ENCODE measurements at regions not wholly inside any gene's neighbourhood (a gene's known extent, or its start where the extent isn't known, plus 50 kb on each side); places are given as distances from the start of the nearest gene placed in this dataset.
"Not testable (repeated sequence)": the region's sequence is repeated elsewhere in the genome, so short reads cannot be mapped to it uniquely, and the experiment has no call there.

DNA sequence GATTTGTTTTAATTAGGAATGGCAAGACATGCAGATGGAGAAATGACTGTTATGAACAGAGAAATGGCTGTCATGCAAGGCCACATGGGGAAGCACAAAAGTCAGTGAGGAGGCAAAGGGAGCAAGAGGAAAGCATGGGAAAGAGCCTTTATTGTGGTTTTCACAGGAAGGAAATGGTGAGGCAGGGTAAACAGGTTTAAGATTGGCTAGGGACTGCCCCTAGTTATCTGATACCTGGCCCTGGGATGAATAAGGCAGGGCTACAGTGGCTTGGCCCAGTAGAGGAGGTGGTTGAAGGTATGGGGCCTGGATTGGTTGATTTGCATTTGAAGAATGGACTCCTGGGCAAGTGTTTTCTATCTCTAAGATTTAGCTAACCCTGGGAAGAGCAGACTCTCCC is 168.7 kb upstream of the CNOT2 start:
- no peak for DNase-seq

DNA sequence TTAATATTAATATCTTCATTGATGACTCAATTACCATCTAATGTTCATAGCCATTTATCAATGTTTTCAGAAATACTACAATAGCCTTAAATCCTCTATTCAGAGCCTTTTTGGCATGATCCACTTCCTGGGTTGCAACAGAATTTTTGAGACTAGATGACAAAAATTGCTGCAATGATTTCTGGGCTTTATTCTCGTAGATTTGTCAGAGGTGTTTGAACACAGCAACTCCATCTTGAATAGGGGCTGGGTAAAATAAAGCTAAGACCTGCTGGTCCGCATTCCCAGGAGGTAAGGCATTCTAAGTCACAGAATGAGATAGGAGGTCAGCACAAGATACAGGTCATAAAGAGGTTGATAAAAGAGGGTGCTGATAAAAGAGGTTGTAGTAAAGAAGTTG is 165.8 kb upstream of the CNOT2 start:
- no peak for DNase-seq

DNA sequence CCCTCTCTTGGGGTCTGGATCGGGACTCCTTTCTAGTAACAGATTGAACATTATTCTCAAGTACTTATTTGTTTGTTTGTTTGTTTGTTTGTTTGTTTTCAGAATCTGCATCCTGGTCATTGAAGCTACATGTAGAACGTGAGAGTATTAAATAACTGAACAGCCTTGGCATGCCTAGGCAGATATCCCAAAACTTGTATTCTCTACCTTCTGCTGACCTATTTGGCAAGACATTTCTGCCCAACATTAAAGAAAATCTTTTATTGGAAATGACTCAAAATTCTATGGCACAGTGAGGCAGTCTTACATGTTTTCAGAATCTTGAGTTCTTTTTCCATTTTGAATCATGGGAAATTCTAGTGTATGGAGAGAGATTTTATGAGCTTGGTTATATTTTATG is 165.1 kb upstream of the CNOT2 start:
- DNase-seq = no peak

DNA sequence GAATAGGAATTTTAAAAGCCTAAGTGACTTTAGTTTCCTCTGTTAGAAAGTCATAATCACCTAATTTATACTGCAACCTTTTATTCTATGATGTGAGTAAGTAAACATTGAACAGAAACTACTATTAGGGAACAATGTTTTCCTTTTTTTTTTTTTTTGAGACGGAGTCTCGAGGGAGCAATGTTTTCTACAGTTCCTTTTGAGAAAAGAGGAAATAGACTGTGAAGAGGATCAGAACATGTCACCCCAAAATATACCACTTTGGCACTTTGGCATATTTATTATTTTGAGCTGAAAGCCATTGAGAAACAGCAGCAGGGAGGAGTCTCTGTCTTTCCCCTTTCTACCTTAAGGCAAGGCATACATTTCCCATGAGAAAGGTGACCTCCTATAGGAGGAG is 162.7 kb upstream of the CNOT2 start:
- DNase-seq = no peak

DNA sequence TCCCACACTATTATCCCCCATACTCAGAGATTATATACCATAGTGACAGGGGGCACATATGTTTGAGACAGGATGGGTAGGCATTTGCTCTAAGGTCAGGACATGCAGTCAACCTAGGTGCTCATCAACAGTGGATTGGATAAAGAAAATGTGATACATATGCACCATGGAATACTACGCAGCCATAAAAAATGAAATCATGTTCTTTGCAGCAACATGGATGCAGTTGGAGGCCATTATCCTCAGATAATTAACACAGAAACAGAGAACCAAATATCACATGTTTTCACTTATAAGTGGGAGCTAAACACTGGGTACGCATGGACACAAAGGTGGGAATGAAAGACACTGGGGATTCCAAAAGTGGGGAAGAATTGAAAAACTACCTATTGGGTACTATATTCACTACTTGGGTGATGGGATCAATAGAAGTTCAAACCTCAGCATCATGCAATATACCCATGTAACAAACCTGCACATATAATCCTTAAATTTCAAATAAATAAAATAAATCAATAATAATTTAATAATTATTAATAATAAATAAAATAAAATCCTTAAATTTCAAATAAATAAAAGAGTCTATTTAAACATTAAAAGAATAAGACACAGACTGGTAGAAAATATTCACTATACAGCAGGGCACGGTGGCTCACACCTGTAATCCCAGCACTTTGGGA is 160.1 kb upstream of the CNOT2 start:
- no peak for DNase-seq

DNA sequence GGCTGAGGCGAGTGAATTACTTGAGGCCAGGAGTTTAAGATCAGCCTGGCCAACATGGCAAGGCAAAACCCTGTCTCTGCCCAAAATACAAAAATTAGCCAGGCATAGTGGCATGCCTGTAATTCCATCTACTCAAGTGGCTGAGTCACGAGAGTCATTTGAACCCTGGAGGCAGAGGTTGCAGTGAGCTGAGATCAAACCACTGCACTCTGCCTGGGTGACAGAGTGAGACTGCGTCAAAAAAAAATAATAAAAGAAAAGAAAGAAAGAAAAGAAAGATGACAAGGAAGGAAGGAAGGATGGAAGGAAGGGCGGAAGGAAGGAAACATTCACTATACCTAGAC is 159.6 kb upstream of the CNOT2 start:
- no peak for DNase-seq

DNA sequence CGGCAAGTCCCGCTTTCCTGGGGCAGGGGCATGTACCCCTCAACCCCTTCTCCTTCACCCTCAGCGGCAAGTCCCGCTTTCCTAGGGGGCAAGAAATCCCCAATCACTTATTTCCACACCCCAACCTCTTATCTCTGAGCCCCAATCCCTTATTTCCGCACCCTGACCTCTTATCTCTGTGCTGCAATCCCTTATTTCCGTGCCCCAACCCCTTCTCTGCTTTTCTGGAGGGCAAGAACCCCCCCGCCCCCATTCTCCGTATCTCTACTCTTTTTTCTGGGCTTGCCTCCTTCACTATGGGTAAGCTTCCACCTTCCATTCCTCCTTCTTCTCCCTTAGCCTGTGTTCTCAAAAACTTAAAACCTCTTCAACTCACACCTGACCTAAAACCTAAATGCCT is 156.9 kb upstream of the CNOT2 start:
- DNase-seq = not testable (repeated sequence)

DNA sequence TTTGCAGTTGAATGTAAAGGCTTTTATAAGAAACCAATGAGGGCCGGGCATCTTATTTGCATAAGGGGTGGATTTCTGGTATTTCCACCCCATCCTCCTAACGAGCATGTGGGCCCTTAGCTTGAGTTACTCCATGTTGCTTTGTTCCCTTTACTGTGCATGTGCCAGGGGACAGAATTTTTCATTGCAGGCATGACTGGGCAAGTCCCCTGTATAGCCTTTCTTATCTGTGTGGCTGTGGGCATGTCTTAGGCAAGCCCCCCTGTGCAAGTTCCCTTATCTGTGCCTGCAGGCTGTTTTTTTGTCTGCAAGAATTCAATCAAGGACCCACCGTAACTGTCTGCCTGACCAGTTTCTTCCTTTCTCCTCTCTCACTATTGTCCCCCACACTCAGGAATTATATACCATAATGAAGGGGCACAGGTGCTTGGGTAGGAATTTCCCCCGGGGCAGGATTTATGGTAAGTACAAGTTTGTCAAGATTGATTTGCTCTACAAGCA is 152.2 kb upstream of the CNOT2 start:
- no peak for DNase-seq

DNA sequence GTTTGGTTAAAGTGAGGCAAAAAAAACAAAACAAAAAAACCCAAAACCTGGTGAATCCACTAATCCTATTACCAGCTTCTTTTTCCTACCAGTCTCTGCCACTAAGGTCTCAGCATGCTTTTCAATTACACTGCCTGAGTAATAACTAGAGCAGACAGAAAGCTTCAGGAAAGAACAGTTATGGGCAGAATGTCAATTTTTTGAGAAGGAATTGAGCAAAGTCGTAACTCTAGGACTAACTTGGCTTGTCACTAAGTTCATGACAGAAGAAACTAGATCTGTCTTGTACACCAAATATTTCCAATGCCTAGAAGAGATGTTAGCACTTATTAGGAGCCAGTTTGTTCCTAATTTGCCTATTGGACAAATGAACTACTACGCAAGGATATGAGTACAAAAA is 148.8 kb upstream of the CNOT2 start:
- DNase-seq = no peak

DNA sequence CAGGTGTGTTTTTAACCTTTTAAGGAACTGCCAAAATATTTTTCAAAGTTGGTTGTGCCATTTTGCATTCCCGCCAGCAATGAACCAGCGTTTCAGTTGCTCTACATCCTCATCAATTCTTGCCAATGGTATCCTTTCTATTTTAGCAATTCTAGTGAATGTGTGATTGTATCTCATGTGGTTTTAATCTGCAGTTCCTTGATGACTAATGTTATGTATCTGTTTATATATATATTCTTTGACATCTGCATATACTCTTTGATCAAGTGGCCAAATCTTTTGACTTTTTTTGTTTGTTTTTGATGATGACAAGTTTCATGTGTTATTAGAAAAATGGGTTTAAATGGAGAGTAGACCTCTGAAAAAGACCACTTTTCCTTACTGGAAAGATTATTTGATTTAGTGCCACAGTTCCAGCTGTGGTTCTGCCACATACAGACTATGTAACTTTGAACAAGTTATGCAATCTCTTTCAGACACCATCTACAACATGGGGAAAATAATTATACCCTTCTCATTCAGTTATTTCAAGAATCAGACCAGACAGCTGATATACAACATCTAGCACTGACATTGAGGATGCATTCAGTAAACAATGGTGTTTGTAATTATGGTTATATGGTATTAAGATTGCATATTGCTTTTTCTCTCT is 146.3 kb upstream of the CNOT2 start:
- DNase-seq = no peak

DNA sequence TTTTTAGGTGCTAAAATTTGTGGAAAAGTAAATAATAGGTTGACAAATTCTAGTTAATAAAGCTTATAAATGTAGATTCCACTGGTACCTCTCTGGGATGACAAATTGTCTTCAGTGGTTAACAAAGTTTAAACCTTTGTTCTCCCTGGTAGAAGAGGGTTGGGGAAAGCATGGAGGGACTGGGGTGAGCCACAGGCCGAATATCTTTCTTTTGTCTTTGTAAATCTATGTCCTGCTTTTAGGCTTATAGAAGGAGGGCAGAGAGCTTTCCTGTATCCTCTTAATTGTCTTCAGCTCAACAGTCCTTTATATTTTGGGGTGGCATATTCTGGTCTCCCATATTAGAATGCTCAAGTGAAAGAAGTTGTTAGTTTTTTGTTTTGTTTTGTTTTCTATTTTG is 142.2 kb upstream of the CNOT2 start:
- DNase-seq = no peak

DNA sequence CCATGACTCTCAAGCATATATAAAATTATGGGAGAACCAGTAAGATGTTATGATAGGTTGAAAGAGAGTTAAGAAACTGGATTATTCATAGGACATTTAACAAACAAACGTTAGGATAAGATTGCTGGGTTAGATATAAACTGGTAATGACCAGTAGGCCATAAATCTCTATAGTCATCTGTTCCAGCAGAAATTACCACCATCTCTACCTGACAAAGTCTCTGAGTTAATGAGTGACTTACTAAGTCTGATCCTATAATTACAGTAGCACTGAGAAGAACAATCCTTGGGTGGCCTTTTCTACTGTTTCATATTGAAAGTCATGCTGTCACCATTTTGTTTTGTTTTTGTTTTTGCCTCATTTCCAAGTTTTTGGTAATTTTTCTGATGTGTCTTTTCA is 136.9 kb upstream of the CNOT2 start:
- no peak for DNase-seq

DNA sequence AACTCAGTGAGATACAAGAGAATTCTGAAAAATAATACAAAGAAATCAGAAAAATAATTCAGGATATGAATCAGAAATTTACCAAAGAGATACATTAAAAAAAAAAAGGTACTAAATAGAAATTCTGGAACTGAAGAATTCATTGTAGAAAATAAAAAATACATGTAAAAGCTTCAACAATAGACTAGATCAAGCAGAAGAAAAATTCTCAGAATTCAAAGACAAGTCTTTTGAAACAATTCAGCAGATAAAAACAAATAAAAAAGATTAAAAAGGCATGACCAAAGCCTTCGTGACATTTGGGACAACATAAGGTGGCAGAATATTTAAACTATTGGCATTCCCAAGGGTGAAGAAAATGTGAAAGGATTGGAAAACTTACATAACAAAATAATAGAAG is 133.1 kb upstream of the CNOT2 start:
- no peak for DNase-seq

DNA sequence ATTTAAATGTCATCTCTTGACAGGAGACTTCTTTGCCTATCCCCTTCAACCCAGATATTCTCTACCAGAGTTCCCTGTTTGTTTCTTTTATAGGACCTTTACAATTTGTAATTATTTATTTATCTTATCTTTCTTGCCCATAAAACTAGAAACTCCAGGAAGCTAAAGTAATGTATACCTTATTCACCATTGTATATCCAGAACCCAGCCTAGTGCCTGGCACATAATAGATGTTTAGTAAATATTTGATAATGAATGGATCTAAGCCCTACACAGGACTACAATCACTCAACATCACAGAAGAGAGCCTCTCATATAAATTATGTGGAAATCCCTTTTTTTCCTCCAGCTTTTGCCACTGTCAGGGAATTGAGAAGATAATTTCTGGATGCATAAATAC is 125.6 kb upstream of the CNOT2 start:
- DNase-seq = no peak

DNA sequence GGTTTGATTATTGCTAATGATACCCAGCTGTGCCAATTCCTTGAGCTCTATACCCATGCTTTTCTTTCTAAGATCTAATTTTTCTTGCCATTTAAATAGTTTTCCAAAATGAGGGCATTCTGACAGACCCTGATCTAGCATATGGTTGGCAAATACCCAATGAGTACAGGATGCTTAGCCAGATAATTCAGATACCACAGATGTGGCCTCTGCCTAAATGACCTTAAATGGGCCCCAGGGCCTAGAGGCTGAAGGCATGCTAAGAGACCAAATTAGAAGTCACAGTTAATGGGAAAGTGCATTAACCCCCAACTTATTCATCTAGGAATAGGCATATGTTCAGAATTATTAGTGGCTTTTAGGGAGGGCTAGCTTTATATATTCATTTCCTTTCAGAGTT is 122.3 kb upstream of the CNOT2 start:
- DNase-seq = no peak

DNA sequence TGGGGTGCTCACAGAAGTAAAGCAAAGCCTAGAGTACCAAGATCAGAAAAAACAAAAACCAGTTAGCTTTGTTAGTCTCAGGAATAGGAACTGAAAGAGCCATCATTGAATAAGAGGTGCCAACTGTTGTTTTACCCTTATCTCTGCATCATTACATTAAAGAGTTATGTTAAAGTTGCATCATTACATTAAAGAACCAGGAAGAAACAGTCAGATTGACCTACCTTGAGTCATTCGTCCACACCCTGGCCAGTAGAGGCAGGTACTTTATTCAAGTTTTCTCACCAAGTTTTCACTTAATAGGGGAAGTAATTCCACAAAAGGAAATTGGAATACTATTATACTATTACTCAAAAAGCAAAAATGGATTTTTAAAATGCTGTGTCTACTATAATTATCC is 121.7 kb upstream of the CNOT2 start:
- DNase-seq = no peak

DNA sequence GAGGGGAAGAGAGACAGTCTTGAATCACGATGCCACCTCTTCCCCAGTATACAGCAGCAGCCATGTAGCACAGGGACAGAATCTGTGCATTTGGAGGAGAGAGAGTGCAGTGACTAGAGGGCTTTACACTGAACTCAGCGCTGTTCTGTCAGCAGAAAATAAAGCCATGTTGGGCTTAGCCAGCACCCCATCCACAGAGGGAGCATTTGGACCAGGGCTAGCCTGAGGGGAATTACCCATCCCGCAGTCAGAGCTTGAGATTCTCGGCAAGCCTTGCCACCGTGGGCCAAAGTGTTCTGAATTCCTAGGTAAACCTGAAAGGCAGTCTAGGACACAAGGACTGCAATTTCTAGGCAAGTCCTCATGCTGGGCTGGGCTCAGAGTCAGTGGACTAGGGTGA is 120.4 kb upstream of the CNOT2 start:
- DNase-seq = no peak

DNA sequence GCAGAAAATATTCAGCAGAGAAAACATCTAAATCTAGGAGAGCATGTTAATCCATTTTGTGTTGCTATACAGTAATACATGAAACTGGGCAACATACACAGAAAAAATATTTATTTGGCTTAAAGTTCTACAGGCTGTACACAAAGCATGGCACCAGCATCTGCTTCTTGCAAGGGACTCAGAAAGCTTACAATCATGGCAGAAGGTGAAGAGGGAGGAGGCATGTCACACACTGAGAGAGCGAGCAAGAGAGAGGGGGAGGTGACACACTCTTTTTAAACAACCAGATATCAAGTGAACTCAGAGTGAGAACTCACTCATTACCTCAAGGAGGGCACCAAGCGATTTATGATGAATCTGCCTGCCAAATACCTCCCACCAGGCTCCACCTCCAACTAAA is 94.2 kb upstream of the CNOT2 start:
- DNase-seq = no peak

DNA sequence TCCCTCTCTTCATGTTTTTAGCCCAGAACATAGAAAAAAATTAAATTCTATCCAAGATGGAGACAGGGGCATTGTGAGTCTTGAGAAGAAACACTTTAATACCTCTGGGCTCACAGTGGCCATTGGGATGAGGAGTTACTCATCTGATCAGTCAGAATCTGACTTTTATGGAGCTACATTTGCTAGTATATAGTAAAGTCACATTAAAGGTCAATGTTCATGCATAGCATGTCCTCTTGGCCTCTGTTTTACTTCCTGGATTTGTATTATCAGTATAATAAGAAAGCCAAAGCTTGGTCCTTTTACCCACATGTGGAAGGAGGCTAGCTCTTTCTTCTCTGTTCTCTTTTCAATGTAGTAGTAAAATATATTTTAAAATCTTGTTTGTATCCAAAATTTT is 93.6 kb upstream of the CNOT2 start:
- no peak for DNase-seq

DNA sequence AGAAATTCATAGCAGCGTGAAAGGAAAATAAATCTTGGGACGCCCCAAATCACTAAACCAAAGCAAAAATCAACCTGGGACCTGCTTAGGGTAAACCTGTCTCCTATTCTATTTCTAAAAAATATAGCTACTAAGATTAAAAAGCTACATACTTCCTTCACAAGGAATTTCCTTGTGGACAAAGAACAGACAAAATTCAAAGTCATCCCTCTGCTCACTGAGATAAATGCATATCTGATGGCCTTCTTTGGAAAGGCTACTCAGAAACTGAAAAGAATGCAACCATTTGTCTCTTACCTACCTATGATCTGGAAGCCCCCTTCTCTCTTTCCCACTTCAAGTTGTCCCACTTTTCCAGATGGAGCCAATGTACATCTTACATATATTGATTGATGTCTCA is 93.0 kb upstream of the CNOT2 start:
- no peak for DNase-seq

DNA sequence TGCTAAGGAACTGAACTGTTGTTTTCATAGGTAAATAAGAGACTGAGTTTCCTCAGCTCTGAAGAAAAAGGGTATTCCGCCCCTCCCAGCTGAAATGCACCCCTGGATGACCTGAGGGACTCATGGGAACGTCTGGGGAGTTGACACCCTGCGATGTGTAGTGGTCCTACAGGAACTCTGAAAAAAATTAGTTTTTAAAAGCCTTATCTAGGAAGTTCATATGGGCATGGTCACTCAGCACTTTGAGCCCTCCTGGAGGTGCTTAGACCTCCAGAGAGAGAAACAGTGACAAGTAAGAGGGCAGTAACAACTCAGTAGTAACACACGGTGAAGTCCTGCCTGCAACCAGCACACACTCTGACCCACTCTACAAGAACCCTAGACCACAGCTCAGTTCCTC is 91.2 kb upstream of the CNOT2 start:
- no peak for DNase-seq

DNA sequence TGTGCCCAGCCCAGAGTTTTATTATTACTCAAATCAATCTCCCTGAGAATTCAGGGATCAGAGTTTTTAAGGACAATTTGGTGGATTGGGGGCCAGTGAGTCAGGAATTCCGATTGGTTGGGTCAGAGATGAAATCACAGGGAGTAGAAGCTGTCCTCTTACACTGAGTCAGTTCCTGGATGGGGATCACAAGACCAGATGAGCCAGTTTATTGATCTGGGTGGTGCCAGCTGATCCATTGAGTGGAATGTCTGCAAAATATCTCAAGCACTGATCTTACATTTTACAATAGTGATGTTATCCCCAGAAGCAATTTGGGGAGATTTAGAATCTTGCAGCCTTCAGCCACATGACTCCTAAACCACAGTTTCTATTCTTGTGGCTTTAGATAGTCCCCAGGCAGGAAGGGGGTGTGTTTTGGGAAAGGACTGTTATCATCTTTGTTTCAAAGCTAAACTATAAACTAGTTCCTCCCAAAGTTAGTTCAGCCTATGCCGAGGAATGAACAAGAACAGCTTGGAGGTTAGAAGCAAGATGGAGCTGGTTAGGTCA is 89.1 kb upstream of the CNOT2 start:
- DNase-seq = no peak

DNA sequence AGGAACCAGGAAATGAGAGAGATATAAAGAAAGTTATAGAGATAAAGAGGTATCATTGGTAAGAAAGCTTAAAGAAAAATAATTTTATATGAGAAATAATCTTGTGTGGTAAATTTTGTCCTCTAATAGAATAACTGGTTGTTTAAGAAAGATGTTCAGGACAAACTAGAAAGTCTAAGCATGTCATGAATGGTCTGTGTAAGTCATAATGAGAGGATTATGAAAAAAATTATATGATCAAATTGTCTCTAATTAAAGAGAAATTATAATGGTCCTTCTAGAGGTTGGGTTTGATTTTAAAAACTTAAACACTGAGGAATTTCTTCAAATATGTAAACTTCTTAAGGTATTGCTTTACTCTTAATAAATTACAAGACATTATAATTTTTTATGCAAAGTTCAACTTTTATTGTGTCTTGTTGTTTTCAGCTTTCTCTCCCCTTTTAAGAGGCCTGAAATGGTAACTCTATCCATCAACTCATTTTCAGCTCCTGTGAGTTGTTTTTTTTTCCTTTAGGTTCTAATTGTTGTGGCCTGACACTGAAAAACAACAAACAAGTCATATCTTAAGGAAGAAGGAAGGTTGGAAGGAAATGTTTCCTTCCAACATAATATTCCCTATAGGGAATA is 88.2 kb upstream of the CNOT2 start:
- DNase-seq = no peak

DNA sequence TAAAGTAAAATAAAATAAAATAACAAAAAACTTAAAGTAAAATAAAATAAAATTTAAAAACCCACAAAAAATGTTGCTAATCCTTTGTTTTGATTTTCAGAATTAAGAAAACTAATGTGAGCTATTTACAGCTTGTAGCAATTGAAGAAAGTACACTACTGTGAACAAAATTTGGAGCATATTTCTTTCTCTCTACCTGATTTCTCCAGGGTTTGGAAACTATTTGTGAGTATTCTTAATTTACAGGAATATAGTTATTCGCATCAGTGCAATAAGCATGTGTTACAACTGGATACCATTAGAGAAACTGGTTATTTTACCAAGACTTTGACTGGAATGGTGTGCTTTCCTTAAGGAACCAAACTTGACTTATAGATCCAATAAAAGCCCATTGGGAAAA is 86.1 kb upstream of the CNOT2 start:
- DNase-seq = no peak
